Right lobe of liver (tissue), 6 donors: ENCODE measurements at regions not wholly inside any gene's neighbourhood (a gene's known extent, or its start where the extent isn't known, plus 50 kb on each side); places are given as distances from the start of the nearest gene placed in this dataset.

Experiments
- ATAC-seq, 4 donors: fragments of 200-7000 bp; cut with Tn5 transposase; one replicate each; pipeline ENCODE4 v1.9.1; 2020; ENCODE audit warnings: mild to moderate bottlenecking in 4 of 4, moderate library complexity in 4 of 4
- DNase-seq, 3 donors: peaks; one replicate each; pipeline ENCODE4 v3.0.0-alpha.2; 2020
- H3K27ac ChIP-seq, 3 donors: fragments of 200-600 bp; one replicate each; pipeline ENCODE4 v1.8.0; 2022
- H3K27me3 ChIP-seq, 2 donors: fragments of 200-600 bp; one replicate each; pipeline ENCODE4 v1.8.0; 2022
- H3K36me3 ChIP-seq, 4 donors: fragments of 200-600 bp; sonication (generic) in 1 of 4; one replicate each; pipeline versions ENCODE4 v1.5.1 to v1.8.0; 2017 to 2022; ENCODE audit warnings: control low read depth in 1 of 4
- H3K4me1 ChIP-seq, 4 donors: fragments of 200-600 bp; sonication (generic) in 1 of 4; one replicate each; pipeline versions ENCODE4 v1.5.1 to v1.8.0; 2017 to 2022; ENCODE audit warnings: control low read depth in 1 of 4
- H3K4me3 ChIP-seq, 3 donors: fragments of 200-600 bp; one replicate each; pipeline ENCODE4 v1.8.0; 2022
- H3K9me3 ChIP-seq, 4 donors: fragments of 200-600 bp; sonication (generic) in 1 of 4; one replicate each; pipeline versions ENCODE4 v1.5.1 to v1.8.0; 2017 to 2022; ENCODE audit warnings: control low read depth in 1 of 4
- CTCF ChIP-seq, 4 donors: fragments of 200-600 bp in 3 of 4; fragments of 450-650 bp in 1 of 4; IDR thresholded peaks; one replicate each; pipeline versions ENCODE4 v1.5.1 to v1.8.0; 2016 to 2022; ENCODE audit warnings: antibody characterized with exemption in 4 of 4, mild to moderate bottlenecking in 2 of 4
- POLR2A ChIP-seq: fragments of 450-650 bp; IDR thresholded peaks from one replicate; pipeline ENCODE4 v1.6.1; 2017; ENCODE audit warnings: antibody characterized with exemption, mild to moderate bottlenecking
- WGBS: methylation state at CpG from one replicate; pipeline ENCODE4 v1.1.6; 2018; ENCODE audit warnings: low coverage, low lambda C conversion rate; ENCODE audit not compliant: insufficient coverage; ENCODE audit errors: missing lambda C conversion rate; 5-methylcytosine and 5-hydroxymethylcytosine counted together
- intact Hi-C, 2 donors: fragments of 100-400 bp; cut with DNase I; formaldehyde crosslinking; loops; one replicate each; pipeline versions ENCODE4 v1.11.2 to v1.14.1; 2022
- donor health status: DM: no; HTN: yes; CAD: no.
- donor health status: DM: no; HTN: no; CAD: no.
- donor health status: DM: no; HTN: no; CAD: no.
- donor health status: DM: no; HTN: yes; CAD: no.
- donor health status: DM: no; HTN: yes; CAD: no.

- Histone ChIP-seq H3K9me3 (no peaks in the 10 kb centered on the region), H3K27me3 (no peaks in the 10 kb centered on the region), H3K4me1 (no peaks in the 10 kb centered on the region), H3K36me3 (no peaks in the 10 kb centered on the region), H3K4me3 (no peak overlapping the region), H3K27ac (no peak overlapping the region)
- 16% methylated on average over 3 of the region's 3 CpGs for WGBS
- TF ChIP-seq CTCF (IDR thresholded peaks at IDR 0.05): no peak
- TF ChIP-seq POLR2A: no peak
- no peak for DNase-seq
- intact Hi-C loops: no loop called here
- ATAC-seq: no peak
Measured at GRCh38 chr12:66931091-66931490, 252.2 kb upstream of the GRIP1 start.

GRCh38 chr12:66932126-66932525 is 253.2 kb upstream of the GRIP1 start:
- H3K4me1 ChIP-seq: no peaks in the 10 kb centered on the region
- intact Hi-C loops: no loop called here
- H3K27me3 ChIP-seq: no peaks in the 10 kb centered on the region
- H3K36me3 ChIP-seq: no peaks in the 10 kb centered on the region
- no peaks in the 10 kb centered on the region for H3K9me3 ChIP-seq
- no peak overlapping the region for H3K4me3 ChIP-seq
- TF ChIP-seq CTCF (IDR thresholded peaks at IDR 0.05): no peak
- TF ChIP-seq POLR2A: no peak
- H3K27ac ChIP-seq: no peak overlapping the region
- DNase-seq: no peak
- ATAC-seq: no peak
- 32% methylated on average over 1 of the region's 1 CpG for WGBS

- Histone ChIP-seq H3K27ac (no peak overlapping the region), H3K36me3 (no peaks in the 10 kb centered on the region), H3K4me1 (no peaks in the 10 kb centered on the region), H3K4me3 (no peak overlapping the region), H3K27me3 (no peaks in the 10 kb centered on the region), H3K9me3 (no peaks in the 10 kb centered on the region)
- DNase-seq: no peak
- intact Hi-C loops: no loop called here
- TF ChIP-seq POLR2A (no peak), CTCF (IDR thresholded peaks at IDR 0.05) (no peak)
- 32% methylated on average over 5 of the region's 5 CpGs for WGBS
- no peak for ATAC-seq
Measured at GRCh38 chr12:66934302-66935062, 255.6 kb upstream of the GRIP1 start.

- no peaks in the 10 kb centered on the region for H3K9me3 ChIP-seq
- H3K36me3 ChIP-seq: no peaks in the 10 kb centered on the region
- no peak overlapping the region for H3K27ac ChIP-seq
- intact Hi-C loops: no loop called here
- TF ChIP-seq POLR2A (no peak), CTCF (IDR thresholded peaks at IDR 0.05) (no peak)
- H3K27me3 ChIP-seq: no peaks in the 10 kb centered on the region
- no peak for ATAC-seq
- 88% methylated on average over 1 of the region's 1 CpG for WGBS
- no peaks in the 10 kb centered on the region for H3K4me1 ChIP-seq
- no peak overlapping the region for H3K4me3 ChIP-seq
- DNase-seq: no peak
Measured at GRCh38 chr12:66941150-66941549, 262.3 kb upstream of the GRIP1 start.
